22Rv1 (cell line): ENCODE measurements at regions not wholly inside any gene's neighbourhood (a gene's known extent, or its start where the extent isn't known, plus 50 kb on each side); places are given as distances from the start of the nearest gene placed in this dataset.

Experiments used
- ZFX ChIP-seq: fragments of 450-650 bp; IDR thresholded peaks from 2 replicates; pipeline ENCODE4 v1.6.1; 2017; ENCODE audit warnings: antibody characterized with exemption, borderline replicate concordance
- TF ChIP-seq, protein P1 (sequence below): fragments of 450-650 bp; IDR thresholded peaks from 2 replicates; pipeline ENCODE4 v1.5.1; 2017; ENCODE audit warnings: mild to moderate bottlenecking

DNA sequence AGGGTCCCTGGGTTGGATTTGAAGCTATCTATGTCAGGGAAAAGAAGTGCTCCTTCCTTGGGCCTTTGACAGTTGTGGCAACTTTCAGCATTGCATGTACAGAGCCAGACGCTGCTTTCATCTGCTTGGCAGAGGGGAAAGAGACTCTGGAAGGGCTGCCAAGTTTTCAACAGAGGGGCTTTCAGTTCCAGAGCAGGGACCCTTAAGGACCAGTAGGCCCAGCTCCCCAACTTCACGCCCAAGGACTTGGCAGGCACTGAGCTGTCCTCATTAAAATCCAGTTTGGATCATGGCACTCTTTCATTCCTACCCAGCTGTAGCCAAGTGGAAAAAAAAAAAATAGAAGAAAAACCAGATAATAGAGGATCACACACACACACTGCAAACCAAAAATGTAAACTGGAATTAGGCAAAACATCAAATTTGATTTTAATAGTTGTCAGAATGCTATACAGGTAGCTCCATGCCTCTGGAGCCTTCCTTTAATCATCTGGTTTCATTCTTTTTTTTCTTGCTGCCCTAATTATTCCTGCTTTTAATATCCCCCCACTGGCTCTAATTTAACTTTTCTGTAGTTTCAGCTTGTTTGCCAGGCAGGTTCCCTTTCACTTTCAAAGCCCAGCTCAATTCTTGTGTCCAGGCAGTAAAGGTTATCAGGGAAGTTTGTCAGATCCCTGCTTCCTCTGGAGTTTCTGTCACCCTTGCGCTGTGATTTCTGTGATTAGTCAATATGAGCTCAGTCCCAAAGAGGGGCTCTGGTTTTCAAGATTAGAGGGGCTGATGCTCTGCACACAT lies 702.6 kb upstream of the CDH8 start:
- TF ChIP-seq, protein P1, sequence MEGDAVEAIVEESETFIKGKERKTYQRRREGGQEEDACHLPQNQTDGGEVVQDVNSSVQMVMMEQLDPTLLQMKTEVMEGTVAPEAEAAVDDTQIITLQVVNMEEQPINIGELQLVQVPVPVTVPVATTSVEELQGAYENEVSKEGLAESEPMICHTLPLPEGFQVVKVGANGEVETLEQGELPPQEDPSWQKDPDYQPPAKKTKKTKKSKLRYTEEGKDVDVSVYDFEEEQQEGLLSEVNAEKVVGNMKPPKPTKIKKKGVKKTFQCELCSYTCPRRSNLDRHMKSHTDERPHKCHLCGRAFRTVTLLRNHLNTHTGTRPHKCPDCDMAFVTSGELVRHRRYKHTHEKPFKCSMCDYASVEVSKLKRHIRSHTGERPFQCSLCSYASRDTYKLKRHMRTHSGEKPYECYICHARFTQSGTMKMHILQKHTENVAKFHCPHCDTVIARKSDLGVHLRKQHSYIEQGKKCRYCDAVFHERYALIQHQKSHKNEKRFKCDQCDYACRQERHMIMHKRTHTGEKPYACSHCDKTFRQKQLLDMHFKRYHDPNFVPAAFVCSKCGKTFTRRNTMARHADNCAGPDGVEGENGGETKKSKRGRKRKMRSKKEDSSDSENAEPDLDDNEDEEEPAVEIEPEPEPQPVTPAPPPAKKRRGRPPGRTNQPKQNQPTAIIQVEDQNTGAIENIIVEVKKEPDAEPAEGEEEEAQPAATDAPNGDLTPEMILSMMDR: no peak
- no peak for TF ChIP-seq ZFX
